HL-60 (cell line): ENCODE measurements at regions not wholly inside any gene's neighbourhood (a gene's known extent, or its start where the extent isn't known, plus 50 kb on each side); places are given as distances from the start of the nearest gene placed in this dataset.
A peak's percentile ranks its signal among the peaks of the same experiment; 100 is the strongest.

ENCODE experiments used
- CTCF ChIP-seq: IDR thresholded peaks from one replicate; pipeline ENCODE4 v1.5.1; 2011; ENCODE audit warnings: low read length, control low read depth, inconsistent platforms; ENCODE audit not compliant: insufficient read depth
- GABPA ChIP-seq: IDR thresholded peaks from 2 replicates; pipeline ENCODE4 v1.6.1; 2012; ENCODE audit warnings: low read depth
- POLR2AphosphoS5 ChIP-seq: IDR thresholded peaks from 2 replicates; pipeline ENCODE4 v1.6.1; 2012; ENCODE audit warnings: low read depth
- REST ChIP-seq: IDR thresholded peaks from 2 replicates; pipeline ENCODE4 v1.6.1; 2012; ENCODE audit warnings: low read depth; ENCODE audit not compliant: insufficient replicate concordance

GRCh38 chr2:57720728-57721627 is 325.6 kb upstream of the VRK2 start:
- peak; percentile 84 for TF ChIP-seq CTCF
- TF ChIP-seq POLR2AphosphoS5, result no peak
- no peak for TF ChIP-seq GABPA
- no peak for TF ChIP-seq REST
